Tibial nerve (tissue), 4 donors: ENCODE measurements at regions not wholly inside any gene's neighbourhood (a gene's known extent, or its start where the extent isn't known, plus 50 kb on each side); places are given as distances from the start of the nearest gene placed in this dataset.

ENCODE experiments used
- DNase-seq, 2 donors: peaks; one replicate each; pipeline ENCODE4 v3.0.0-alpha.2; 2019; ENCODE audit warnings: low spot score in 2 of 2
- H3K27ac ChIP-seq, 4 donors: fragments of 200-600 bp; sonication (generic) in 3 of 4; one replicate each; pipeline ENCODE4 v1.5.1; 2017 to 2019; ENCODE audit warnings: mild to moderate bottlenecking in 1 of 4
- H3K27me3 ChIP-seq, 2 donors: fragments of 200-600 bp; sonication (generic) in 1 of 2; one replicate each; pipeline versions ENCODE4 v1.5.1 to v1.6.0; 2017 to 2019
- H3K36me3 ChIP-seq, 3 donors: fragments of 200-600 bp; sonication (generic); one replicate each; pipeline ENCODE4 v1.5.1; 2018 to 2019
- H3K4me1 ChIP-seq, 4 donors: fragments of 200-600 bp; sonication (generic) in 3 of 4; one replicate each; pipeline ENCODE4 v1.5.1; 2017 to 2019
- H3K4me3 ChIP-seq, 4 donors: fragments of 200-600 bp; sonication (generic) in 3 of 4; one replicate each; pipeline ENCODE4 v1.5.1; 2017 to 2019; ENCODE audit warnings: mild to moderate bottlenecking in 1 of 4, moderate library complexity in 1 of 4
- H3K9me3 ChIP-seq, 4 donors: fragments of 200-600 bp; sonication (generic) in 3 of 4; one replicate each; pipeline ENCODE4 v1.5.1; 2017 to 2019
- EP300 ChIP-seq, 2 donors: sonication (generic); formaldehyde crosslinking; IDR thresholded peaks; one replicate each; pipeline ENCODE4 v1.6.1; 2017; ENCODE audit warnings: antibody characterized with exemption in 2 of 2, mild to moderate bottlenecking in 1 of 2
- POLR2A ChIP-seq, 2 donors: fragments of 450-650 bp; IDR thresholded peaks; one replicate each; pipeline ENCODE4 v1.6.1; 2017; ENCODE audit warnings: antibody characterized with exemption in 2 of 2, mild to moderate bottlenecking in 2 of 2, moderate library complexity in 2 of 2
- WGBS, 2 donors: methylation state at CpG; one replicate each; pipeline ENCODE4 v1.1.5; 2018; 5-methylcytosine and 5-hydroxymethylcytosine counted together
- TF ChIP-seq, protein P1 (sequence below), 5 experiments: fragments of 200-600 bp in 3 of 5; fragments of 450-650 bp in 2 of 5; sonication (generic) in 3 of 5; IDR thresholded peaks; one replicate each; pipeline ENCODE4 v1.5.1; 2016 to 2019; ENCODE audit warnings: antibody characterized with exemption in 5 of 5, mild to moderate bottlenecking in 3 of 5, moderate library complexity in 2 of 5

DNA sequence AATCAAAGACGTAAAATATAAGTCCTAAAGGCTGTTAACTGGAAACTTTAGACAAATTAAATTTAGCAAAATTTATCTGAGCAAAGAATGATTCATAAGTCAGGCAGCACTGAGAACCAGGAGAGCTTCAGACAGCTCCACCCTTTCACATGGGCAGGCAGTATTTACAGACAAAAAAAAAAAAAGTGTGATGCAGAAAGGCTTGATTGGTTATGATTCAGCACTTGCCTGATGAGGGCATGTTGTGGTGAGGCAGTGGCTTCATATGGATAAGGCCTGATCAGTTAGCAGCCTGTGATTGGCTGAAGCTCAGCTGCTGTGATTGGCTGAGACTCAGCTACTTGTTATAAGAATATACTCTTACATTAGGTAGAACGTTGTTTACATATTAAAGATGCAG lies 495.4 kb upstream of the POM121L12 start:
- Histone ChIP-seq H3K27me3 (no peaks in the 10 kb centered on the region), H3K36me3 (no peaks in the 10 kb centered on the region), H3K9me3 (no peaks in the 10 kb centered on the region), H3K4me1 (no peaks in the 10 kb centered on the region), H3K4me3 (no peak overlapping the region), H3K27ac (no peak overlapping the region)
- DNase-seq, result no peak
- WGBS, 2 donors, result 66 to 75% methylated on average over 2 of the region's 2 CpGs
- TF ChIP-seq, protein P1, sequence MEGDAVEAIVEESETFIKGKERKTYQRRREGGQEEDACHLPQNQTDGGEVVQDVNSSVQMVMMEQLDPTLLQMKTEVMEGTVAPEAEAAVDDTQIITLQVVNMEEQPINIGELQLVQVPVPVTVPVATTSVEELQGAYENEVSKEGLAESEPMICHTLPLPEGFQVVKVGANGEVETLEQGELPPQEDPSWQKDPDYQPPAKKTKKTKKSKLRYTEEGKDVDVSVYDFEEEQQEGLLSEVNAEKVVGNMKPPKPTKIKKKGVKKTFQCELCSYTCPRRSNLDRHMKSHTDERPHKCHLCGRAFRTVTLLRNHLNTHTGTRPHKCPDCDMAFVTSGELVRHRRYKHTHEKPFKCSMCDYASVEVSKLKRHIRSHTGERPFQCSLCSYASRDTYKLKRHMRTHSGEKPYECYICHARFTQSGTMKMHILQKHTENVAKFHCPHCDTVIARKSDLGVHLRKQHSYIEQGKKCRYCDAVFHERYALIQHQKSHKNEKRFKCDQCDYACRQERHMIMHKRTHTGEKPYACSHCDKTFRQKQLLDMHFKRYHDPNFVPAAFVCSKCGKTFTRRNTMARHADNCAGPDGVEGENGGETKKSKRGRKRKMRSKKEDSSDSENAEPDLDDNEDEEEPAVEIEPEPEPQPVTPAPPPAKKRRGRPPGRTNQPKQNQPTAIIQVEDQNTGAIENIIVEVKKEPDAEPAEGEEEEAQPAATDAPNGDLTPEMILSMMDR (IDR thresholded peaks at IDR 0.05), result no peak
- TF ChIP-seq POLR2A (IDR thresholded peaks at IDR 0.05) (no peak), EP300 (IDR thresholded peaks at IDR 0.05) (no peak)

DNA sequence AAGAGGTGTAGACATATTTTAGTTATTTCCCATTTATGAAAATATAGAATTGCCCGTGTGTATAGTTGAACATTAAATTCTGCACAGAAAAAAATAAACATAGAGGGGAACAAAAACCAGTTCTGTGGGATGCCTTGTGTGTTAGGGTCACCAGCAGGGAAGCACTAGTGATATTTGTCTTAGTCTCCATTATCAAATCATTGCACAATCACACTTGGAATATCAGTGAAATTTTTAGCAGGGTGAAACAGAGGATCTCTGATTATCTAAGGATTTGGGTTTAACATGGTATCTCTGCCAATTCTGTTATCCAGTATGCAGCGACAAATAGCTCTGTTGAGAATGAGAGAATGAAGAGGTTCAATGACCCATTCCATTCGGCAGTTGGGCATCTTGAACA lies 496.0 kb upstream of the POM121L12 start:
- Histone ChIP-seq H3K4me3 (no peak overlapping the region), H3K9me3 (no peaks in the 10 kb centered on the region), H3K27me3 (no peaks in the 10 kb centered on the region), H3K4me1 (no peaks in the 10 kb centered on the region), H3K36me3 (no peaks in the 10 kb centered on the region), H3K27ac (no peak overlapping the region)
- TF ChIP-seq, protein P1 (IDR thresholded peaks at IDR 0.05), result no peak
- no peak for TF ChIP-seq EP300 (IDR thresholded peaks at IDR 0.05)
- no peak for TF ChIP-seq POLR2A (IDR thresholded peaks at IDR 0.05)
- WGBS, 2 donors, result 82 to 86% methylated on average over 3 of the region's 3 CpGs
- no peak for DNase-seq

DNA sequence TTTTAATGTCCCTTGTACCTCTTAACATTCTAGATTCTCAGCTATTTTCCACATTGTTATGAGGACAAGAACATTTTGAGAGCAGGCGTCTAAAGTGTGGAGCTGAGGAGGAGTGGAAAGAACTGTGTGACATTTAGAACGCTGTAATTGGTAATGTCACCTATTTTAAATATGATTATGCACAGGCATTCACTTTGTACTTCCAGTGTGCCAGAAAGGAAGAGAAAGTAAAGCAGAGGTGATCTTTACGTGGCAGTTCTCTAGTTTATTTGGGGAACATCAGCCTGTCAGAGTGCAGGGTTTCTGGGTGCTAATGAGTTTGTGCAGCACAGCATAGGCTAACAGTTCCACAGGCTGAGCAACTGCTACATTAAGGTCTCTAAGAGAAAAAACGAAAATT lies 498.4 kb upstream of the POM121L12 start:
- H3K36me3 ChIP-seq, result no peaks in the 10 kb centered on the region
- H3K4me1 ChIP-seq, result no peaks in the 10 kb centered on the region
- no peak for DNase-seq
- no peak for TF ChIP-seq POLR2A (IDR thresholded peaks at IDR 0.05)
- TF ChIP-seq, protein P1 (IDR thresholded peaks at IDR 0.05), result no peak
- TF ChIP-seq EP300 (IDR thresholded peaks at IDR 0.05), result no peak
- no peak overlapping the region for H3K27ac ChIP-seq
- no peak overlapping the region for H3K4me3 ChIP-seq
- WGBS, 2 donors, result 66 to 69% methylated on average over 4 of the region's 4 CpGs
- peaks cover 0 to 8% (median 0%) of the 10 kb centered on the region in 4 donors for H3K9me3 ChIP-seq
- no peaks in the 10 kb centered on the region for H3K27me3 ChIP-seq

DNA sequence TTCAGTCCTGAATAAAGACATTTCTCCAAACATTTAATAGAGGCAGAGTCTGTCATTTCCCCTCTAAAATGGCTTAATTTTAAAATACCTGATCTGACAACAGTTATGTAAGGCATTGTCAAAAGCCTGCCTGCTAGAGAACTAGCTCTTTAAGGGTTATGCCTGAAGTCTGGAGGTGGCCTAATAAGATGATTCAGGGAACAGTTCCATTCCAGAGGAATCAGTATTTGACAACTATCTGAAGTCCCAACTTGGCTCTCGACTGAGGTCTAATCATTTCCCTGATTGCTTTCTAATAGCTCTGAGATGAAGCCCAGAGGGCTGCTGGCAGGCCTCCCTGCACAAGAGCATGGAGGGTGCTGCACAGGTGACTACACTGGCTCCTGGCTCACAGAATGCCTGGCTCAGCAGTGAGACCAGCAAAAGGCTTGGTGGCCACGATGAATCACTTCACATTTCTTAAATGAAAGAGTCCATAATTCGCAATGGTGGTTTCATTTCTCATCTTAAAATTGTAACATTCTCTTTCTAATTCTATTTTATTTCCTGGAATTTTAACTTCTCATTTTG lies 509.6 kb upstream of the POM121L12 start:
- no peak for DNase-seq
- H3K27ac ChIP-seq, result no peak overlapping the region
- H3K9me3 ChIP-seq, result no peaks in the 10 kb centered on the region
- H3K27me3 ChIP-seq, result no peaks in the 10 kb centered on the region
- H3K4me1 ChIP-seq, result no peaks in the 10 kb centered on the region
- no peak overlapping the region for H3K4me3 ChIP-seq
- 69 to 76% methylated on average over 3 of the region's 3 CpGs for WGBS, 2 donors
- TF ChIP-seq EP300 (IDR thresholded peaks at IDR 0.05) (no peak), POLR2A (IDR thresholded peaks at IDR 0.05) (no peak)
- TF ChIP-seq, protein P1 (IDR thresholded peaks at IDR 0.05), result no peak
- H3K36me3 ChIP-seq, result no peaks in the 10 kb centered on the region

DNA sequence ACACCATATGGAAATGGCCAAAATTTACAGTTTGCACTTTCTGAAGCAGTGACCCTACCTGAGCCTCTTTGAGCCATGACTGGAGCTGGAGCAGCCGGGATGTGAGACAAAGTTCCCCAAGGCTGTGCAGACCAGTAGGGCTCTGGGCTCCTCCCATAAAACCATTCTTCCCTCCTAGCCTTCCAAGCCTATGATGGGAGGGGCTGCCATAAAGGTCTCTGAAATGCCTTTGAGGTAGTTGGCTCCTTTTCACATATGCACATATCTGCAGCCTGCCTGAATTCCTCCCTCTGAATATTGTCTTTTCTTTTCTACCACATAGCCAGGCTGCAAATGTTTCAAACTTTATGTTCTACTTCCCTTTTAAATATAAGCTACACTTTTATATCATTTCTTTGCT lies 516.6 kb upstream of the POM121L12 start:
- DNase-seq, result no peak
- no peak overlapping the region for H3K27ac ChIP-seq
- H3K9me3 ChIP-seq, result peaks cover 0 to 30% (median 0%) of the 10 kb centered on the region in 4 donors
- H3K4me3 ChIP-seq, result no peak overlapping the region
- WGBS, 2 donors, result 81 to 100% methylated on average over 1 of the region's 1 CpG
- TF ChIP-seq EP300 (IDR thresholded peaks at IDR 0.05) (no peak), POLR2A (IDR thresholded peaks at IDR 0.05) (no peak)
- TF ChIP-seq, protein P1 (IDR thresholded peaks at IDR 0.05), result no peak
- H3K4me1 ChIP-seq, result no peaks in the 10 kb centered on the region
- H3K27me3 ChIP-seq, result no peaks in the 10 kb centered on the region
- H3K36me3 ChIP-seq, result no peaks in the 10 kb centered on the region
